Activated CD4-positive, alpha-beta memory T cell treated with anti-CD3 and anti-CD28 coated beads for 36 hours (primary cell): ENCODE measurements at regions not wholly inside any gene's neighbourhood (a gene's known extent, or its start where the extent isn't known, plus 50 kb on each side); places are given as distances from the start of the nearest gene placed in this dataset.

Source experiments
- CTCF ChIA-PET: fragments of 350-600 bp; sonication (Branson Sonifier 250); formaldehyde crosslinking; loops from one replicate; lab custom pipeline; 2021; ENCODE audit warnings: antibody characterized with exemption, inconsistent platforms; lab: Charles Lee
- POLR2A ChIA-PET: fragments of 350-600 bp; sonication (Branson Sonifier 250); formaldehyde crosslinking; loops from one replicate; lab custom pipeline; 2021; ENCODE audit warnings: antibody characterized with exemption; lab: Charles Lee
- DNase-seq: peaks from one replicate; pipeline ENCODE4 v3.0.0-alpha.2; 2020
- H3K27ac Mint-ChIP-seq: one replicate; pipeline ENCODE4 v1.8.0; 2021; ENCODE audit warnings: mixed read lengths
- H3K27me3 Mint-ChIP-seq: one replicate; pipeline ENCODE4 v1.8.0; 2021; ENCODE audit warnings: mixed read lengths
- H3K36me3 Mint-ChIP-seq: one replicate; pipeline ENCODE4 v1.8.0; 2021; ENCODE audit warnings: mixed read lengths
- H3K4me1 Mint-ChIP-seq: one replicate; pipeline ENCODE4 v1.8.0; 2021; ENCODE audit warnings: low read depth, mixed read lengths
- H3K4me3 Mint-ChIP-seq: one replicate; pipeline ENCODE4 v1.8.0; 2021; ENCODE audit warnings: mild to moderate bottlenecking, mixed read lengths
- H3K9me3 Mint-ChIP-seq: one replicate; pipeline ENCODE4 v1.8.0; 2021; ENCODE audit warnings: mixed read lengths
- intact Hi-C: fragments of 100-400 bp; cut with micrococcal nuclease; formaldehyde crosslinking; loops from one replicate; pipeline ENCODE4 v1.15.1; 2023

GRCh38 chrX:132568291-132568690 is 79.5 kb upstream of the MBNL3 start:
- intact Hi-C loops, result no loop called here
- ChIA-PET CTCF (no interaction called here), POLR2A (no interaction called here)
- Mint-ChIP-seq H3K9me3 (no peaks in the 10 kb centered on the region), H3K27me3 (no peaks in the 10 kb centered on the region), H3K4me3 (no peak overlapping the region), H3K4me1 (no peaks in the 10 kb centered on the region), H3K36me3 (no peaks in the 10 kb centered on the region), H3K27ac (no peak overlapping the region)
- DNase-seq, result no peak

GRCh38 chrX:132565273-132565672 is 76.4 kb upstream of the MBNL3 start:
- ChIA-PET POLR2A (no interaction called here), CTCF (no interaction called here)
- H3K27me3 Mint-ChIP-seq, result no peaks in the 10 kb centered on the region
- intact Hi-C loops, result no loop called here
- H3K4me3 Mint-ChIP-seq, result no peak overlapping the region
- no peaks in the 10 kb centered on the region for H3K9me3 Mint-ChIP-seq
- H3K4me1 Mint-ChIP-seq, result no peaks in the 10 kb centered on the region
- H3K27ac Mint-ChIP-seq, result no peak overlapping the region
- DNase-seq, result no peak
- no peaks in the 10 kb centered on the region for H3K36me3 Mint-ChIP-seq

GRCh38 chrX:132563976-132564375 is 75.1 kb upstream of the MBNL3 start:
- H3K27me3 Mint-ChIP-seq, result no peaks in the 10 kb centered on the region
- no peak overlapping the region for H3K4me3 Mint-ChIP-seq

GRCh38 chrX:132561974-132562373 is 73.1 kb upstream of the MBNL3 start:
- Mint-ChIP-seq H3K27ac (no peak overlapping the region), H3K36me3 (no peaks in the 10 kb centered on the region), H3K27me3 (no peaks in the 10 kb centered on the region), H3K4me1 (no peaks in the 10 kb centered on the region), H3K4me3 (no peak overlapping the region), H3K9me3 (no peaks in the 10 kb centered on the region)
- POLR2A ChIA-PET, result no interaction called here
- CTCF ChIA-PET, result no interaction called here
- no peak for DNase-seq
- intact Hi-C loops, result no loop called here

More at GRCh38 chrX:132563976-132564375, 75.1 kb upstream of the MBNL3 start:
- DNase-seq, result no peak
- POLR2A ChIA-PET, result no interaction called here
- CTCF ChIA-PET, result no interaction called here
- no peak overlapping the region for H3K27ac Mint-ChIP-seq
- H3K9me3 Mint-ChIP-seq, result no peaks in the 10 kb centered on the region
- intact Hi-C loops, result no loop called here
- no peaks in the 10 kb centered on the region for H3K36me3 Mint-ChIP-seq
- H3K4me1 Mint-ChIP-seq, result no peaks in the 10 kb centered on the region

GRCh38 chrX:132561483-132561882 is 72.6 kb upstream of the MBNL3 start:
- POLR2A ChIA-PET, result no interaction called here
- H3K9me3 Mint-ChIP-seq, result no peaks in the 10 kb centered on the region
- no peak for DNase-seq
- CTCF ChIA-PET, result no interaction called here
- no peak overlapping the region for H3K27ac Mint-ChIP-seq
- H3K4me3 Mint-ChIP-seq, result no peak overlapping the region
- no peaks in the 10 kb centered on the region for H3K27me3 Mint-ChIP-seq
- intact Hi-C loops, result no loop called here
- H3K36me3 Mint-ChIP-seq, result no peaks in the 10 kb centered on the region
- no peaks in the 10 kb centered on the region for H3K4me1 Mint-ChIP-seq

- ChIA-PET CTCF (interaction anchor here (1.0 kb wide), 1 partner anchor 267 kb away, joined by 3 read pairs; no protein-coding TSS in a partner anchor), POLR2A (no interaction called here)
- Mint-ChIP-seq H3K4me1 (no peaks in the 10 kb centered on the region), H3K27ac (no peak overlapping the region), H3K27me3 (no peaks in the 10 kb centered on the region), H3K36me3 (no peaks in the 10 kb centered on the region), H3K9me3 (no peaks in the 10 kb centered on the region), H3K4me3 (no peak overlapping the region)
- DNase-seq, result no peak
- intact Hi-C loops, result no loop called here
Measured at GRCh38 chrX:132559101-132559500, 70.3 kb upstream of the MBNL3 start.

- DNase-seq, result no peak
- H3K27me3 Mint-ChIP-seq, result no peaks in the 10 kb centered on the region
- no peaks in the 10 kb centered on the region for H3K9me3 Mint-ChIP-seq
- no peak overlapping the region for H3K4me3 Mint-ChIP-seq
- POLR2A ChIA-PET, result no interaction called here
- no peaks in the 10 kb centered on the region for H3K4me1 Mint-ChIP-seq
- intact Hi-C loops, result no loop called here
- no peaks in the 10 kb centered on the region for H3K36me3 Mint-ChIP-seq
- CTCF ChIA-PET, result interaction anchor here (0.6 kb wide), 1 partner anchor 64 kb away, joined by 3 read pairs; no protein-coding TSS in a partner anchor
- H3K27ac Mint-ChIP-seq, result no peak overlapping the region
Measured at GRCh38 chrX:132539611-132540010, 50.8 kb upstream of the MBNL3 start.
